Frontal cortex (tissue), 3 donors: ENCODE measurements at regions not wholly inside any gene's neighbourhood (a gene's known extent, or its start where the extent isn't known, plus 50 kb on each side); places are given as distances from the start of the nearest gene placed in this dataset.

Source experiments
- DNase-seq, 2 donors: peaks; one replicate each; pipeline ENCODE4 v3.0.0; 2012; ENCODE audit warnings: low spot score in 2 of 2
- FAIRE-seq: peaks from 2 replicates; lab custom pipeline; 2012; peaks lifted over from hg19 to GRCh38; lab: Jason Lieb, UNC
- donor health status: control.
- donor health status: control.
- donor health status: control.

- no peak for FAIRE-seq
- DNase-seq: no peak
These were observed 1565.9 kb downstream of the ARAP2 start for GRCh38 chr4:34678431-34678830.

- DNase-seq: no peak
- FAIRE-seq: no peak
These were observed 1565.1 kb downstream of the ARAP2 start for GRCh38 chr4:34679228-34679627.

- DNase-seq (no peak), FAIRE-seq (no peak)
These were observed 1534.8 kb downstream of the ARAP2 start for GRCh38 chr4:34709564-34709963.

GRCh38 chr4:34718576-34719245, 1525.6 kb downstream of the ARAP2 start:
- no peak for FAIRE-seq
- no peak for DNase-seq

- FAIRE-seq (peak; percentile 43), DNase-seq (no peak)
These were observed 1523.7 kb downstream of the ARAP2 start for GRCh38 chr4:34720571-34720970.

GRCh38 chr4:34721835-34722234, 1522.5 kb downstream of the ARAP2 start:
- DNase-seq (no peak), FAIRE-seq (no peak)

- DNase-seq: no peak
- no peak for FAIRE-seq
These were observed 1520.7 kb downstream of the ARAP2 start for GRCh38 chr4:34723605-34724004.

- DNase-seq: no peak
- FAIRE-seq: no peak
These were observed 1519.8 kb downstream of the ARAP2 start for GRCh38 chr4:34724491-34724890.

- no peak for DNase-seq
- FAIRE-seq: no peak
These were observed 1513.2 kb downstream of the ARAP2 start for GRCh38 chr4:34731070-34731469.

GRCh38 chr4:34732176-34732950, 1512.0 kb downstream of the ARAP2 start:
- DNase-seq: no peak
- no peak for FAIRE-seq

GRCh38 chr4:34733185-34733941, 1511.0 kb downstream of the ARAP2 start:
- FAIRE-seq (no peak), DNase-seq (no peak)

GRCh38 chr4:34766935-34767334, 1477.4 kb downstream of the ARAP2 start:
- no peak for FAIRE-seq
- DNase-seq: no peak

GRCh38 chr4:34767407-34767806, 1476.9 kb downstream of the ARAP2 start:
- DNase-seq (no peak), FAIRE-seq (no peak)

- DNase-seq (no peak), FAIRE-seq (no peak)
These were observed 1472.7 kb downstream of the ARAP2 start for GRCh38 chr4:34771632-34772031.

GRCh38 chr4:34790131-34790530, 1454.2 kb downstream of the ARAP2 start:
- FAIRE-seq (no peak), DNase-seq (no peak)

- no peak for DNase-seq
- no peak for FAIRE-seq
These were observed 1453.1 kb downstream of the ARAP2 start for GRCh38 chr4:34791209-34791608.

GRCh38 chr4:34800953-34801352, 1443.4 kb downstream of the ARAP2 start:
- no peak for FAIRE-seq
- DNase-seq: no peak

GRCh38 chr4:34814266-34814665, 1430.0 kb downstream of the ARAP2 start:
- DNase-seq (no peak), FAIRE-seq (no peak)

GRCh38 chr4:34824515-34824914, 1419.8 kb downstream of the ARAP2 start:
- FAIRE-seq (no peak), DNase-seq (no peak)

GRCh38 chr4:34826660-34827059, 1417.7 kb downstream of the ARAP2 start:
- DNase-seq (no peak), FAIRE-seq (no peak)

GRCh38 chr4:34845926-34846325, 1398.4 kb downstream of the ARAP2 start:
- DNase-seq (no peak), FAIRE-seq (no peak)
